ENCODE measurements at regions not wholly inside any gene's neighbourhood (a gene's known extent, or its start where the extent isn't known, plus 50 kb on each side); places are given as distances from the start of the nearest gene placed in this dataset.

GRCh38 chr4:138852681-138853080 lies 162.9 kb upstream of the NOCT start:
- no peak for TF ChIP-seq CTCF (IDR thresholded peaks at IDR 0.05; ENCODE audit: low read length, missing control alignments)
- H3K4me3 ChIP-seq (replicated peaks; ENCODE audit: low read depth, low read length) = no peak overlapping the region
- DNase-seq (ENCODE audit: low read depth) = no peak

GRCh38 chr4:138851391-138852335 lies 163.9 kb upstream of the NOCT start:
- no peak overlapping the region for H3K4me3 ChIP-seq (replicated peaks; ENCODE audit: low read depth, low read length)
- DNase-seq (ENCODE audit: low read depth) = no peak
- TF ChIP-seq CTCF (IDR thresholded peaks at IDR 0.05; ENCODE audit: low read length, missing control alignments) = no peak

GRCh38 chr4:138845664-138846063 lies 169.9 kb upstream of the NOCT start:
- no peak overlapping the region for H3K4me3 ChIP-seq (replicated peaks; ENCODE audit: low read depth, low read length)
- TF ChIP-seq CTCF (IDR thresholded peaks at IDR 0.05; ENCODE audit: low read length, missing control alignments) = no peak

GRCh38 chr4:138845054-138845453 lies 170.5 kb upstream of the NOCT start:
- TF ChIP-seq CTCF (IDR thresholded peaks at IDR 0.05; ENCODE audit: low read length, missing control alignments) = no peak
- no peak overlapping the region for H3K4me3 ChIP-seq (replicated peaks; ENCODE audit: low read depth, low read length)
- no peak for DNase-seq (ENCODE audit: low read depth)

More at GRCh38 chr4:138845664-138846063, 169.9 kb upstream of the NOCT start:
- DNase-seq (ENCODE audit: low read depth) = no peak

GRCh38 chr4:138843616-138844015 lies 172.0 kb upstream of the NOCT start:
- DNase-seq (ENCODE audit: low read depth) = no peak
- H3K4me3 ChIP-seq (replicated peaks; ENCODE audit: low read depth, low read length) = no peak overlapping the region

GRCh38 chr4:138841343-138841742 lies 174.2 kb upstream of the NOCT start:
- H3K4me3 ChIP-seq (replicated peaks; ENCODE audit: low read depth, low read length) = no peak overlapping the region
- DNase-seq (ENCODE audit: low read depth) = no peak
- no peak for TF ChIP-seq CTCF (IDR thresholded peaks at IDR 0.05; ENCODE audit: low read length, missing control alignments)

More at GRCh38 chr4:138843616-138844015, 172.0 kb upstream of the NOCT start:
- no peak for TF ChIP-seq CTCF (IDR thresholded peaks at IDR 0.05; ENCODE audit: low read length, missing control alignments)

Measured in fibroblast of pulmonary artery (primary cell).